HL-60/S4 treated with phorbol 12-myristate 13-acetate at 8.2 ng/mL for 4 days and 3 days (cell line): ENCODE measurements at regions not wholly inside any gene's neighbourhood (a gene's known extent, or its start where the extent isn't known, plus 50 kb on each side); places are given as distances from the start of the nearest gene placed in this dataset.
"Not testable (repeated sequence)": the region's sequence is repeated elsewhere in the genome, so short reads cannot be mapped to it uniquely, and the experiment has no call there.

Experiments used
- in situ Hi-C: fragments of 300-500 bp; cut with MboI; formaldehyde crosslinking; loops from 2 replicates; pipeline ENCODE4 v1.15.0; 2022; ENCODE audit warnings: low sequenced_read_pairs

GRCh38 chr3:69649120-69650065 is 89.9 kb upstream of the MITF start:
- in situ Hi-C loops: loop anchor here (25.0 kb wide), 1 partner anchor 487 kb away; no protein-coding TSS in a partner anchor

- in situ Hi-C loops: no loop called here
These were observed 91.1 kb upstream of the MITF start for GRCh38 chr3:69648126-69648525.

GRCh38 chr3:69647511-69648110 is 91.7 kb upstream of the MITF start:
- in situ Hi-C loops: no loop called here

GRCh38 chr3:69647081-69647480 is 92.2 kb upstream of the MITF start:
- in situ Hi-C loops: no loop called here

GRCh38 chr3:69646287-69647067 is 92.8 kb upstream of the MITF start:
- in situ Hi-C loops: no loop called here

GRCh38 chr3:69642606-69643005 is 96.7 kb upstream of the MITF start:
- in situ Hi-C loops: no loop called here

- in situ Hi-C loops: no loop called here
These were observed 99.4 kb upstream of the MITF start for GRCh38 chr3:69639851-69640250.

GRCh38 chr3:69628951-69629350 is 110.3 kb upstream of the MITF start:
- in situ Hi-C loops: no loop called here

- in situ Hi-C loops: no loop called here
These were observed 126.0 kb upstream of the MITF start for GRCh38 chr3:69613286-69613685.

- in situ Hi-C loops: no loop called here
These were observed 126.5 kb upstream of the MITF start for GRCh38 chr3:69612791-69613190.

- in situ Hi-C loops: not testable (repeated sequence)
These were observed 129.7 kb upstream of the MITF start for GRCh38 chr3:69609566-69609965.

GRCh38 chr3:69607466-69608305 is 131.6 kb upstream of the MITF start:
- in situ Hi-C loops: no loop called here

- in situ Hi-C loops: no loop called here
These were observed 133.4 kb upstream of the MITF start for GRCh38 chr3:69605867-69606266.

GRCh38 chr3:69604735-69605450 is 134.4 kb upstream of the MITF start:
- in situ Hi-C loops: no loop called here

GRCh38 chr3:69602112-69602511 is 137.2 kb upstream of the MITF start:
- in situ Hi-C loops: no loop called here

- in situ Hi-C loops: no loop called here
These were observed 145.0 kb upstream of the MITF start for GRCh38 chr3:69594286-69594685.

- in situ Hi-C loops: no loop called here
These were observed 148.0 kb upstream of the MITF start for GRCh38 chr3:69591164-69591736.

GRCh38 chr3:69590111-69590510 is 149.2 kb upstream of the MITF start:
- in situ Hi-C loops: no loop called here

- in situ Hi-C loops: no loop called here
These were observed 151.1 kb upstream of the MITF start for GRCh38 chr3:69588170-69588569.

- in situ Hi-C loops: no loop called here
These were observed 153.8 kb upstream of the MITF start for GRCh38 chr3:69585472-69585871.
